ENCODE measurements at regions not wholly inside any gene's neighbourhood (a gene's known extent, or its start where the extent isn't known, plus 50 kb on each side); places are given as distances from the start of the nearest gene placed in this dataset.

- H3K27ac ChIP-seq, result no peak overlapping the region
- H3K9me3 ChIP-seq, result no peaks in the 10 kb centered on the region
- DNase-seq, result no peak
- no peaks in the 10 kb centered on the region for H3K4me1 ChIP-seq
- no peak overlapping the region for H3K9ac ChIP-seq (ENCODE audit: low read depth in 2 of 2, low read length in 2 of 2)
- H3K36me3 ChIP-seq, result no peaks in the 10 kb centered on the region
- TF ChIP-seq CTCF (IDR thresholded peaks at IDR 0.05), result no peak
- intact Hi-C loops (cut with DNase I), result no loop called here
- H3K27me3 ChIP-seq, result no peaks in the 10 kb centered on the region
- H3K4me3 ChIP-seq, result no peak overlapping the region
Measured at GRCh38 chr4:23981328-23981727, 91.5 kb upstream of the PPARGC1A start.

GRCh38 chr4:23979534-23979933 lies 89.7 kb upstream of the PPARGC1A start:
- Histone ChIP-seq H3K4me3 (no peak overlapping the region), H3K9me3 (no peaks in the 10 kb centered on the region), H3K27ac (no peak overlapping the region), H3K4me1 (no peaks in the 10 kb centered on the region), H3K36me3 (no peaks in the 10 kb centered on the region), H3K27me3 (no peaks in the 10 kb centered on the region), H3K9ac (ENCODE audit: low read depth in 2 of 2, low read length in 2 of 2) (no peak overlapping the region)
- no peak for DNase-seq
- intact Hi-C loops (cut with DNase I), result no loop called here
- TF ChIP-seq CTCF (IDR thresholded peaks at IDR 0.05), result no peak

GRCh38 chr4:23978002-23978401 lies 88.2 kb upstream of the PPARGC1A start:
- Histone ChIP-seq H3K36me3 (no peaks in the 10 kb centered on the region), H3K9ac (ENCODE audit: low read depth in 2 of 2, low read length in 2 of 2) (no peak overlapping the region), H3K4me1 (no peaks in the 10 kb centered on the region), H3K9me3 (no peaks in the 10 kb centered on the region), H3K27me3 (no peaks in the 10 kb centered on the region), H3K4me3 (no peak overlapping the region), H3K27ac (no peak overlapping the region)
- intact Hi-C loops (cut with DNase I), result no loop called here
- no peak for DNase-seq
- TF ChIP-seq CTCF (IDR thresholded peaks at IDR 0.05), result no peak

GRCh38 chr4:23976423-23976822 lies 86.6 kb upstream of the PPARGC1A start:
- intact Hi-C loops (cut with DNase I), result no loop called here
- Histone ChIP-seq H3K9ac (ENCODE audit: low read depth in 2 of 2, low read length in 2 of 2) (no peak overlapping the region), H3K4me3 (no peak overlapping the region), H3K36me3 (no peaks in the 10 kb centered on the region), H3K9me3 (no peaks in the 10 kb centered on the region), H3K27me3 (no peaks in the 10 kb centered on the region), H3K27ac (no peak overlapping the region), H3K4me1 (no peaks in the 10 kb centered on the region)
- TF ChIP-seq CTCF (IDR thresholded peaks at IDR 0.05), result no peak
- no peak for DNase-seq

GRCh38 chr4:23973308-23973855 lies 83.5 kb upstream of the PPARGC1A start:
- H3K27me3 ChIP-seq, result no peaks in the 10 kb centered on the region
- no peak for TF ChIP-seq CTCF (IDR thresholded peaks at IDR 0.05)
- no peak for DNase-seq
- no peaks in the 10 kb centered on the region for H3K36me3 ChIP-seq
- no peak overlapping the region for H3K9ac ChIP-seq (ENCODE audit: low read depth in 2 of 2, low read length in 2 of 2)
- H3K9me3 ChIP-seq, result no peaks in the 10 kb centered on the region
- intact Hi-C loops (cut with DNase I), result no loop called here
- H3K4me1 ChIP-seq, result no peaks in the 10 kb centered on the region
- no peak overlapping the region for H3K27ac ChIP-seq
- no peak overlapping the region for H3K4me3 ChIP-seq

Measured in colonic mucosa (tissue), 4 donors.